ENCODE measurements at regions not wholly inside any gene's neighbourhood (a gene's known extent, or its start where the extent isn't known, plus 50 kb on each side); places are given as distances from the start of the nearest gene placed in this dataset.
A peak's percentile ranks its signal among the peaks of the same experiment; 100 is the strongest.

- TF ChIP-seq, protein P1, sequence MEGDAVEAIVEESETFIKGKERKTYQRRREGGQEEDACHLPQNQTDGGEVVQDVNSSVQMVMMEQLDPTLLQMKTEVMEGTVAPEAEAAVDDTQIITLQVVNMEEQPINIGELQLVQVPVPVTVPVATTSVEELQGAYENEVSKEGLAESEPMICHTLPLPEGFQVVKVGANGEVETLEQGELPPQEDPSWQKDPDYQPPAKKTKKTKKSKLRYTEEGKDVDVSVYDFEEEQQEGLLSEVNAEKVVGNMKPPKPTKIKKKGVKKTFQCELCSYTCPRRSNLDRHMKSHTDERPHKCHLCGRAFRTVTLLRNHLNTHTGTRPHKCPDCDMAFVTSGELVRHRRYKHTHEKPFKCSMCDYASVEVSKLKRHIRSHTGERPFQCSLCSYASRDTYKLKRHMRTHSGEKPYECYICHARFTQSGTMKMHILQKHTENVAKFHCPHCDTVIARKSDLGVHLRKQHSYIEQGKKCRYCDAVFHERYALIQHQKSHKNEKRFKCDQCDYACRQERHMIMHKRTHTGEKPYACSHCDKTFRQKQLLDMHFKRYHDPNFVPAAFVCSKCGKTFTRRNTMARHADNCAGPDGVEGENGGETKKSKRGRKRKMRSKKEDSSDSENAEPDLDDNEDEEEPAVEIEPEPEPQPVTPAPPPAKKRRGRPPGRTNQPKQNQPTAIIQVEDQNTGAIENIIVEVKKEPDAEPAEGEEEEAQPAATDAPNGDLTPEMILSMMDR (IDR thresholded peaks at IDR 0.05; ENCODE audit: low read depth, low read length, missing input control) = no peak
Observed at GRCh38 chr2:175628243-175628642, 373.8 kb downstream of the LNPK start (continued).

- DNase-seq (ENCODE audit: low spot score) = no peak
- H3K27me3 ChIP-seq (ENCODE audit: control insufficient read depth in 4 of 4, insufficient read depth in 4 of 4, low read length in 3 of 4) = peaks cover 0 to 4% (median 0%) of the 10 kb centered on the region in 4 donors
- no peak overlapping the region for H3K9ac ChIP-seq (ENCODE audit: low read depth in 1 of 2, low read length in 2 of 2)
- no peak for TF ChIP-seq MAX (IDR thresholded peaks at IDR 0.05)
- no peak for TF ChIP-seq RXRA (IDR thresholded peaks at IDR 0.05)
- TF ChIP-seq, protein P1 (IDR thresholded peaks at IDR 0.05; ENCODE audit: low read depth, low read length, missing input control) = no peak
- no peak for TF ChIP-seq EGR1 (IDR thresholded peaks at IDR 0.05; ENCODE audit: low read depth in 2 of 2)
- TF ChIP-seq FOXA2 (IDR thresholded peaks at IDR 0.05) = no peak
- no peak for TF ChIP-seq YY1 (IDR thresholded peaks at IDR 0.05)
- TF ChIP-seq HNF4A (conservative IDR thresholded peaks at IDR 0.05) = no peak
- TF ChIP-seq, protein P2, sequence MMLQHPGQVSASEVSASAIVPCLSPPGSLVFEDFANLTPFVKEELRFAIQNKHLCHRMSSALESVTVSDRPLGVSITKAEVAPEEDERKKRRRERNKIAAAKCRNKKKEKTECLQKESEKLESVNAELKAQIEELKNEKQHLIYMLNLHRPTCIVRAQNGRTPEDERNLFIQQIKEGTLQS (IDR thresholded peaks at IDR 0.05) = no peak
- no peak for TF ChIP-seq NR2F2 (IDR thresholded peaks at IDR 0.05)
- no peak for TF ChIP-seq FOXA1 (IDR thresholded peaks at IDR 0.05)
- TF ChIP-seq GABPA (IDR thresholded peaks at IDR 0.05 in 1 of 2, conservative IDR thresholded peaks at IDR 0.05 in 1 of 2) = no peak
- no peak for TF ChIP-seq ZBTB33 (IDR thresholded peaks at IDR 0.05)
- no peaks in the 10 kb centered on the region for H3K36me3 ChIP-seq (ENCODE audit: control insufficient read depth in 4 of 4, insufficient read depth in 3 of 4, low read depth in 1 of 4, low read length in 3 of 4)
- no peak overlapping the region for H3K4me3 ChIP-seq (ENCODE audit: low read depth in 1 of 3, low read length in 3 of 3)
- H3K9me3 ChIP-seq (ENCODE audit: control insufficient read depth in 4 of 4, low read length in 3 of 4) = peaks cover 0 to 2% (median 0%) of the 10 kb centered on the region in 4 donors
- no peak overlapping the region for H3K27ac ChIP-seq (ENCODE audit: low read depth in 1 of 2, low read length in 2 of 2)
- H3K4me1 ChIP-seq (ENCODE audit: control insufficient read depth in 4 of 4, insufficient read depth in 4 of 4, low read length in 3 of 4) = peaks cover 0 to 2% (median 0%) of the 10 kb centered on the region in 4 donors
Observed at GRCh38 chr2:175627405-175627804, 374.7 kb downstream of the LNPK start.

GRCh38 chr2:175626796-175627195 lies 375.3 kb downstream of the LNPK start:
- Histone ChIP-seq H3K27ac (ENCODE audit: low read depth in 1 of 2, low read length in 2 of 2) (no peak overlapping the region), H3K9me3 (ENCODE audit: control insufficient read depth in 4 of 4, low read length in 3 of 4) (peaks cover 0 to 2% (median 0%) of the 10 kb centered on the region in 4 donors), H3K27me3 (ENCODE audit: control insufficient read depth in 4 of 4, insufficient read depth in 4 of 4, low read length in 3 of 4) (peaks cover 0 to 4% (median 0%) of the 10 kb centered on the region in 4 donors), H3K4me1 (ENCODE audit: control insufficient read depth in 4 of 4, insufficient read depth in 4 of 4, low read length in 3 of 4) (peaks cover 0 to 2% (median 0%) of the 10 kb centered on the region in 4 donors), H3K9ac (ENCODE audit: low read depth in 1 of 2, low read length in 2 of 2) (no peak overlapping the region), H3K36me3 (ENCODE audit: control insufficient read depth in 4 of 4, insufficient read depth in 3 of 4, low read depth in 1 of 4, low read length in 3 of 4) (no peaks in the 10 kb centered on the region), H3K4me3 (ENCODE audit: low read depth in 1 of 3, low read length in 3 of 3) (no peak overlapping the region)
- TF ChIP-seq HNF4A (conservative IDR thresholded peaks at IDR 0.05) (peak; percentile 44 to 53), FOXA2 (IDR thresholded peaks at IDR 0.05) (no peak), RXRA (IDR thresholded peaks at IDR 0.05) (peak in 1 of 2 donors; percentile 20), GABPA (IDR thresholded peaks at IDR 0.05 in 1 of 2, conservative IDR thresholded peaks at IDR 0.05 in 1 of 2) (no peak), SP1 (IDR thresholded peaks at IDR 0.05) (no peak)
- TF ChIP-seq, protein P2 (IDR thresholded peaks at IDR 0.05) = no peak
- DNase-seq (ENCODE audit: low spot score) = no peak
- 44% methylated on average over 4 of the region's 4 CpGs for WGBS
